A673 (cell line): ENCODE measurements at regions not wholly inside any gene's neighbourhood (a gene's known extent, or its start where the extent isn't known, plus 50 kb on each side); places are given as distances from the start of the nearest gene placed in this dataset.
A peak's percentile ranks its signal among the peaks of the same experiment; 100 is the strongest.

Experiments
- BruUV-seq: library from RNA; stranded (reverse); fragments of 400-500 nt; replicated peaks from 2 replicates; lab custom pipeline; 2021; lab: Mats Ljungman, UMichigan
- CTCF ChIA-PET: fragments of 300-600 bp; sonication (Branson Sonifier 250); formaldehyde crosslinking; loops from one replicate; lab custom pipeline; 2022; ENCODE audit warnings: antibody characterized with exemption; lab: Charles Lee
- POLR2A ChIA-PET: fragments of 300-600 bp; sonication (Branson Sonifier 250); formaldehyde crosslinking; loops from one replicate; lab custom pipeline; 2022; ENCODE audit warnings: antibody characterized with exemption; ENCODE audit not compliant: low non-redundant PET; lab: Charles Lee
- DNase-seq: peaks from one replicate; pipeline ENCODE4 v3.0.0-alpha.2; 2015; ENCODE audit warnings: low spot score
- H3K27ac ChIP-seq: fragments of 200-600 bp; sonication (generic); 2 replicates; pipeline ENCODE4 v1.5.1; 2016; ENCODE audit warnings: mixed run types, low read depth, mild to moderate bottlenecking, mixed read lengths, antibody characterized with exemption, low read length; ENCODE audit not compliant: poor library complexity, severe bottlenecking
- H3K27me3 ChIP-seq: fragments of 200-600 bp; sonication (generic); replicated peaks from 2 replicates; pipeline ENCODE4 v1.6.1; 2017; ENCODE audit warnings: mixed run types, low read depth, mild to moderate bottlenecking, mixed read lengths, antibody characterized with exemption, low read length; ENCODE audit not compliant: insufficient read depth, poor library complexity
- H3K36me3 ChIP-seq: fragments of 200-600 bp; sonication (generic); 2 replicates; pipeline ENCODE4 v1.6.1; 2016; ENCODE audit warnings: mixed run types, mild to moderate bottlenecking, mixed read lengths, antibody characterized with exemption, low read length; ENCODE audit not compliant: insufficient read depth, poor library complexity, severe bottlenecking
- H3K4me1 ChIP-seq: fragments of 200-600 bp; sonication (generic); 2 replicates; pipeline ENCODE4 v1.6.1; 2017; ENCODE audit warnings: mixed run types, mild to moderate bottlenecking, mixed read lengths, antibody characterized with exemption, low read length; ENCODE audit not compliant: insufficient read depth, poor library complexity, severe bottlenecking
- H3K4me3 ChIP-seq: fragments of 200-600 bp; sonication (generic); 2 replicates; pipeline ENCODE4 v1.5.1; 2016; ENCODE audit warnings: low read depth, mixed run types, mild to moderate bottlenecking, mixed read lengths, low read length; ENCODE audit not compliant: poor library complexity, severe bottlenecking
- H3K9me3 ChIP-seq: fragments of 200-600 bp; sonication (generic); 2 replicates; pipeline ENCODE4 v1.6.1; 2016; ENCODE audit warnings: mixed run types, low read depth, mild to moderate bottlenecking, mixed read lengths, antibody characterized with exemption, low read length; ENCODE audit not compliant: poor library complexity, severe bottlenecking
- EZH2 ChIP-seq: fragments of 200-600 bp; sonication (generic); IDR thresholded peaks from 2 replicates; pipeline ENCODE4 v1.6.1; 2017; ENCODE audit warnings: borderline replicate concordance, low read depth, mild to moderate bottlenecking, mixed read lengths, antibody characterized with exemption, low read length; ENCODE audit not compliant: poor library complexity, severe bottlenecking
- intact Hi-C: fragments of 100-400 bp; cut with micrococcal nuclease; formaldehyde crosslinking; loops from one replicate; pipeline ENCODE4 v1.10.0; 2022; ENCODE audit not compliant: unreplicated experiment
- TF ChIP-seq, protein P1 (sequence below): fragments of 300-800, 200-600 bp; sonication (generic); conservative IDR thresholded peaks from 2 replicates; pipeline ENCODE4 v1.5.1; 2017; ENCODE audit warnings: low read depth, mild to moderate bottlenecking, antibody characterized with exemption, low read length, moderate library complexity, mixed read lengths

DNA sequence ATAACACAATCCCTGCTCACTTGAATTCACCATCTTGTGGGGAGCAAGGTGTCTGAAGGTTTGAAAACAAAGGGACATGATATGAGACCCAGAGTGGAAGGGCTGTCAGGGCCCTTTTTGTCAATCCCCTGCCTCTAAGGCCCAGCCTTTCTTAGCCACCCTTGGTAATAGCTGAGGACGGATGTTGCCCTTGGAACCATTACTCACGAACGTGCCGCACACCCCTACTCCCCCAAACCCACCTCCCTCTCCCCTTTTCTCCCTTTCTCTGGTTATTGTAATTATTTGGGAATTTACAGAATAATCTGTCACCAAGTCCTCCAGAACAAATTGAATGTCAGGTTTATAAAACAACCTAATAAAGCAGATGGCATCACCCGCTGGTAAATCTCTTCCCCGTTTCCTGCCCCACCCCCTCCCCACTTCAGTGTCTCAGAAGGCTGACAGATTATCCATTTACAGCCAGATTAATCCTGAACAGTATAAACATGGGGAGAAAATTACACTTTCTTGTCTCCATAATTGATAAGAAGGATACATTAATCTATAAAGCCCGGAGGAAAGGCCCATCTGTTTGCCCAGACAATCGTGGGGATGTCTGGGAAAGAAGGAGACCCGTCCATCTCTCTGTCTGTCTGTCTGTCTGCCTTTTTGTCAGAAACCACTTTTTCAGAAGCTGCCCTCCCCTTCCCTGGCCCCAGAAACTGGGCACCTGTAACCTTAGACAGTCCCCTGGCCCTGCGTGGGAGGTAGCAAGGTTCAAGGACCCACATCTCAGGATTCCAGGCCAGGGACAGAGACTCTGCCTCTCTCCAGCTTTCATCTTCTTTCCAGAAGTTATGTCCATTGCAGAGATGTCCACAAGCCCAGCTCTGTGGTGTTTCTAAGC is 60.6 kb upstream of the CD34 start:
- CTCF ChIA-PET = interaction anchor here (0.9 kb wide), 1 partner anchor 9 kb away, joined by 3 read pairs; no protein-coding TSS in a partner anchor
- no peaks in the 10 kb centered on the region for H3K4me1 ChIP-seq
- TF ChIP-seq, protein P1, sequence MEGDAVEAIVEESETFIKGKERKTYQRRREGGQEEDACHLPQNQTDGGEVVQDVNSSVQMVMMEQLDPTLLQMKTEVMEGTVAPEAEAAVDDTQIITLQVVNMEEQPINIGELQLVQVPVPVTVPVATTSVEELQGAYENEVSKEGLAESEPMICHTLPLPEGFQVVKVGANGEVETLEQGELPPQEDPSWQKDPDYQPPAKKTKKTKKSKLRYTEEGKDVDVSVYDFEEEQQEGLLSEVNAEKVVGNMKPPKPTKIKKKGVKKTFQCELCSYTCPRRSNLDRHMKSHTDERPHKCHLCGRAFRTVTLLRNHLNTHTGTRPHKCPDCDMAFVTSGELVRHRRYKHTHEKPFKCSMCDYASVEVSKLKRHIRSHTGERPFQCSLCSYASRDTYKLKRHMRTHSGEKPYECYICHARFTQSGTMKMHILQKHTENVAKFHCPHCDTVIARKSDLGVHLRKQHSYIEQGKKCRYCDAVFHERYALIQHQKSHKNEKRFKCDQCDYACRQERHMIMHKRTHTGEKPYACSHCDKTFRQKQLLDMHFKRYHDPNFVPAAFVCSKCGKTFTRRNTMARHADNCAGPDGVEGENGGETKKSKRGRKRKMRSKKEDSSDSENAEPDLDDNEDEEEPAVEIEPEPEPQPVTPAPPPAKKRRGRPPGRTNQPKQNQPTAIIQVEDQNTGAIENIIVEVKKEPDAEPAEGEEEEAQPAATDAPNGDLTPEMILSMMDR = no peak
- TF ChIP-seq EZH2 = no peak
- POLR2A ChIA-PET = no interaction called here
- no peak overlapping the region for H3K4me3 ChIP-seq
- no peak overlapping the region for H3K27ac ChIP-seq
- H3K9me3 ChIP-seq = no peaks in the 10 kb centered on the region
- intact Hi-C loops = no loop called here
- H3K27me3 ChIP-seq = peaks cover 45% of the 10 kb centered on the region
- peak; percentile 10 for DNase-seq
- BruUV-seq = no TSS peak
- no peaks in the 10 kb centered on the region for H3K36me3 ChIP-seq

DNA sequence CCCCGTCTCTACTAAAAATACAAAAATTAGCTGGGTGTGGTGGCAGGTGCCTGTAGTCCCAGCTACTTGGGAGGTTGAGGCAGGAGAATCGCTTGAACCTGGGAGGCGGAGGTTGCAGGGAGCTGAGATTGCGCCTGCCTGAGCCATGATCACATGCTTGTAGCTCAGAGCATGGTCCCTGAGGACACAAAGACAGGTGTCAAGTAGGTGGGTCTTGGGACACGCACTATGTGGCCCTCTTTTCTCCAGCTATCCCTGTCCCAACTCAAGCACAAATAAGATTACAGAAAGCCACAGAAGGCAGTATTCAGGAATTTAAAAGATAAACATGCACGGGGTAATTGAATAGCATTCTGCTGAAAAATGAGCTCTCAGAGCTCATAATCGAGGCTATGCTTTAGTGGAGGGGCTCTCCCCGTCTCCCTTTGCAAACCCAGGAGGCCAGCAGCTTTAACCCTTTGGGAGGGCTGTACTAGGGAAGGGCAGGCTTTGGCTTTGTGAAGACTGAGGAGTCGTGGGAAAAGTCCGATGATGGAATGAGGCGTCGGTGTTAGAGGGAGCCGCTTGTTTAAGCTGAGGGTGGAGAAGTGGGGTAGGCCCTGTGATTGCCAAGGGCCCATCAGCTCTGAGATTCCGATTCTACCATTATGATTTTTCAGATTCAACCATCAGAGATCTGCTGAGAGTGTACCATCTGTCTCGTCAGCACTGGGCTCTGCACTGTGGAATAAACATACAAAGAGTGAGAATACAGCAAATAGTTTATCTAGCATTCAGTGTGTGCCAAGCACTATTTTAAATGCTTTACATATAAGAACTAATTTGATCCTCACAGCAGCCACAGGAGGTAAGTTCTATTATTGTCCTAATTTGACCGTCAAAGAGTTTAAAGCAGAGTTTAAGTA is 59.7 kb upstream of the CD34 start:
- CTCF ChIA-PET = interaction anchor here (1.4 kb wide), 1 partner anchor 27 kb away, joined by 4 read pairs; no protein-coding TSS in a partner anchor

DNA sequence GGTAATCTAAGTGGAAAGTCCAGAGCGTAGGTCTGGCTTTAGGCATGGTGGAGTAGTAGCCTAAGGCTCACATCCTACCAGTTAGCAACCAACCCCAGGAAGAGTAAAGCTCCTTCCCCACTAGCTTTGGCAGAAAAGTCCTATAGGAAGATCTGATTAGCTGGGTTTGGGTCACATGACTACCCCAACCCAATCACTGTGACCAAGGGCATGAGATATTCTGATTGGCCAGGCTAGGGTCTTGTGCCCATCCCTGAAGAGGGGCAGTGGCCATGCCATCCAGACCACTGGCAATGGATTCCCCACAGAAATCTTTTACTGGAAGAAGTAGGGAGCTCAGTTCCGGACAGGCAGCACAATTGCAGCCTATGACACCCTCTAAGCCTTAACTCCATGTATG is 58.6 kb upstream of the CD34 start:
- no TSS peak for BruUV-seq
- Histone ChIP-seq H3K27ac (no peak overlapping the region), H3K36me3 (no peaks in the 10 kb centered on the region), H3K27me3 (peaks cover 29% of the 10 kb centered on the region), H3K4me3 (no peak overlapping the region), H3K9me3 (no peaks in the 10 kb centered on the region), H3K4me1 (no peaks in the 10 kb centered on the region)
- TF ChIP-seq, protein P1 = no peak
- no peak for TF ChIP-seq EZH2
- intact Hi-C loops = no loop called here
- ChIA-PET POLR2A (no interaction called here), CTCF (interaction anchor here (1.4 kb wide), 1 partner anchor 28 kb away, joined by 4 read pairs; no protein-coding TSS in a partner anchor)
- no peak for DNase-seq

More for the DNA sequence above, 59.7 kb upstream of the CD34 start:
- no peaks in the 10 kb centered on the region for H3K4me1 ChIP-seq
- BruUV-seq = no TSS peak
- no peak overlapping the region for H3K27ac ChIP-seq
- H3K4me3 ChIP-seq = no peak overlapping the region
- TF ChIP-seq, protein P1 = no peak
- TF ChIP-seq EZH2 = no peak
- H3K9me3 ChIP-seq = no peaks in the 10 kb centered on the region
- H3K27me3 ChIP-seq = peaks cover 39% of the 10 kb centered on the region
- no peak for DNase-seq
- no peaks in the 10 kb centered on the region for H3K36me3 ChIP-seq
- intact Hi-C loops = no loop called here
- POLR2A ChIA-PET = no interaction called here
